ENCODE measurements at regions not wholly inside any gene's neighbourhood (a gene's known extent, or its start where the extent isn't known, plus 50 kb on each side); places are given as distances from the start of the nearest gene placed in this dataset.

DNA sequence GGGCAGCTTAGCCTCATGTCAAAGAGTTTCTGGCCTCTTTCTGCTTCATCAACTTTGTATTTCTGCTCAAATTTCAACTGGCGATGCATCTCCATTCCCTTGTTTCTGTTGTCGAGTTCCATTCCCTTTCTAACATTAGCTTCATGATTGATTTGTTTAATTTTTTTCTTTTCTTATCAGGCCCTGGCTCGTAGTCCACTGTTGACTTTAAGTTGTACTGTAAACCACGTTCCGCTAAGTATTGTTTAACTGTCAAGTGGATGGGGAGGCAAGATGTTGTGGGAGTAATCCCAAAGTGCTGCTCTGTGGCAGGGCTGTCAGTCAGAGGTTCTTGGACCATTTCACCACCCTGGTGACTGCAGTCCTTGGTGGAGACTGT, 309.1 kb downstream of the PSAT1 start:
- H3K27ac ChIP-seq (ENCODE audit: low read length), result no peak overlapping the region
- H3K4me3 ChIP-seq (ENCODE audit: low read length), result no peak overlapping the region
- H3K36me3 ChIP-seq (replicated peaks; ENCODE audit: low read depth, low read length), result no peaks in the 10 kb centered on the region
- no peak overlapping the region for H2AFZ ChIP-seq (ENCODE audit: low read depth, low read length)
- no peak overlapping the region for H3K4me2 ChIP-seq (ENCODE audit: low read length)
- no peaks in the 10 kb centered on the region for H4K20me1 ChIP-seq (ENCODE audit: insufficient read depth, low read length)
- no peak for TF ChIP-seq EZH2phosphoT487 (IDR thresholded peaks at IDR 0.05; ENCODE audit: low read depth)
- TF ChIP-seq, protein P1, sequence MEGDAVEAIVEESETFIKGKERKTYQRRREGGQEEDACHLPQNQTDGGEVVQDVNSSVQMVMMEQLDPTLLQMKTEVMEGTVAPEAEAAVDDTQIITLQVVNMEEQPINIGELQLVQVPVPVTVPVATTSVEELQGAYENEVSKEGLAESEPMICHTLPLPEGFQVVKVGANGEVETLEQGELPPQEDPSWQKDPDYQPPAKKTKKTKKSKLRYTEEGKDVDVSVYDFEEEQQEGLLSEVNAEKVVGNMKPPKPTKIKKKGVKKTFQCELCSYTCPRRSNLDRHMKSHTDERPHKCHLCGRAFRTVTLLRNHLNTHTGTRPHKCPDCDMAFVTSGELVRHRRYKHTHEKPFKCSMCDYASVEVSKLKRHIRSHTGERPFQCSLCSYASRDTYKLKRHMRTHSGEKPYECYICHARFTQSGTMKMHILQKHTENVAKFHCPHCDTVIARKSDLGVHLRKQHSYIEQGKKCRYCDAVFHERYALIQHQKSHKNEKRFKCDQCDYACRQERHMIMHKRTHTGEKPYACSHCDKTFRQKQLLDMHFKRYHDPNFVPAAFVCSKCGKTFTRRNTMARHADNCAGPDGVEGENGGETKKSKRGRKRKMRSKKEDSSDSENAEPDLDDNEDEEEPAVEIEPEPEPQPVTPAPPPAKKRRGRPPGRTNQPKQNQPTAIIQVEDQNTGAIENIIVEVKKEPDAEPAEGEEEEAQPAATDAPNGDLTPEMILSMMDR (IDR thresholded peaks at IDR 0.05; ENCODE audit: low read depth, low read length), result no peak
- peaks cover 7% of the 10 kb centered on the region; the same call in 1 of the 2 replicates for H3K27me3 ChIP-seq (ENCODE audit: low read depth, low read length)
- no peaks in the 10 kb centered on the region for H3K79me2 ChIP-seq (ENCODE audit: low read length)
- no peak overlapping the region for H3K9ac ChIP-seq (ENCODE audit: low read length)
- H3K4me1 ChIP-seq (ENCODE audit: low read length), result peaks cover 11% of the 10 kb centered on the region; the same call in 1 of the 2 replicates
- H3K9me3 ChIP-seq (ENCODE audit: insufficient read depth, low read length), result no peaks in the 10 kb centered on the region

DNA sequence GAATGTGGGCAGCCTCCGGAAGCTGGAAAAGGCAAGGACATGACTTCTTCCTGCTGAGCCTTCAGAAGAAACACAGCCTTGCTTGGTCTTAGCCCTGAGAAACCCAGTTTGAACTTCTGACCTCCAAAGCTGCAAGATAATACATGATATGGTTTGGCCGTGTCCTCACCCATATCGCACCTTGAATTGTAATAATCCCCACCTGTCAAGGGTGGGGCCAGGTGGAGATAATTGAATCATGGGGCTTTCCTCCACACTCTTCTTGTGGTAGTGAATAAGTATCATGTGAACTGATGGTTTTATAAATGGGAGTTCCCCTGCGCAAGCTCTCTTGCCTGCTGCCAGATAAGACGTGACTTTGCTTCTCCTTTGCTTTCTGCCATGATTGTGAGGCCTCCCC, 310.9 kb downstream of the PSAT1 start:
- H2AFZ ChIP-seq (ENCODE audit: low read depth, low read length), result no peak overlapping the region
- H3K4me3 ChIP-seq (ENCODE audit: low read length), result no peak overlapping the region
- TF ChIP-seq EZH2phosphoT487 (IDR thresholded peaks at IDR 0.05; ENCODE audit: low read depth), result no peak
- TF ChIP-seq, protein P1 (IDR thresholded peaks at IDR 0.05; ENCODE audit: low read depth, low read length), result no peak
- no peak overlapping the region for H3K27ac ChIP-seq (ENCODE audit: low read length)
- H3K36me3 ChIP-seq (replicated peaks; ENCODE audit: low read depth, low read length), result no peaks in the 10 kb centered on the region
- 0 out of 2 replicates have a peak, but pooled peaks cover 5% of the 10 kb centered on the region for H3K27me3 ChIP-seq (ENCODE audit: low read depth, low read length)
- peaks cover 9% of the 10 kb centered on the region; the same call in 1 of the 2 replicates for H3K4me1 ChIP-seq (ENCODE audit: low read length)
- no peaks in the 10 kb centered on the region for H3K9me3 ChIP-seq (ENCODE audit: insufficient read depth, low read length)
- no peak overlapping the region for H3K9ac ChIP-seq (ENCODE audit: low read length)
- H3K79me2 ChIP-seq (ENCODE audit: low read length), result no peaks in the 10 kb centered on the region
- H4K20me1 ChIP-seq (ENCODE audit: insufficient read depth, low read length), result no peaks in the 10 kb centered on the region
- H3K4me2 ChIP-seq (ENCODE audit: low read length), result no peak overlapping the region

DNA sequence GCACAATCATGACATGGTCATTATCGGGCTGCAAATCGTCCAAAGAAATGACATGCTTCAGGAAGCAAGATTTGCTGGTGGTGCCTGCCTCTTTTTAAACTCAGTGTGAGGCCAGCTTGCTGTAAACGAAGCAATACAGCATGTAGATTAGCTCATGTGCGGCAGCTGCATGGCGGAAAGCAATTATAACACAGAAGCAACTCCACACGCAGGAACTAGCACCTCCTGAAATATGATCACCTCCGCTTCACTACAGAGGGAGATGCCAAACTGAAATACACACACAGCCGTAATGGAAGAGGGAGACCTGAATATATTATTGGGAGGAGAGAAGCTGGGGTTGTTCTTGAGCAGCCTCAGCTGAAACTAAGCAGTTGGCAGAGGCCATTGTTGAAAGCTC, 312.5 kb downstream of the PSAT1 start:
- no peak overlapping the region for H2AFZ ChIP-seq (ENCODE audit: low read depth, low read length)
- H3K27ac ChIP-seq (ENCODE audit: low read length), result no peak overlapping the region
- H3K9me3 ChIP-seq (ENCODE audit: insufficient read depth, low read length), result no peaks in the 10 kb centered on the region
- H3K9ac ChIP-seq (ENCODE audit: low read length), result no peak overlapping the region
- no peaks in the 10 kb centered on the region for H4K20me1 ChIP-seq (ENCODE audit: insufficient read depth, low read length)
- no peak for TF ChIP-seq EZH2phosphoT487 (IDR thresholded peaks at IDR 0.05; ENCODE audit: low read depth)
- TF ChIP-seq, protein P1 (IDR thresholded peaks at IDR 0.05; ENCODE audit: low read depth, low read length), result no peak
- H3K4me1 ChIP-seq (ENCODE audit: low read length), result peaks cover 9% of the 10 kb centered on the region; the same call in 1 of the 2 replicates
- no peaks in the 10 kb centered on the region for H3K27me3 ChIP-seq (ENCODE audit: low read depth, low read length)
- no peaks in the 10 kb centered on the region for H3K79me2 ChIP-seq (ENCODE audit: low read length)
- H3K4me2 ChIP-seq (ENCODE audit: low read length), result no peak overlapping the region
- no peak overlapping the region for H3K4me3 ChIP-seq (ENCODE audit: low read length)
- H3K36me3 ChIP-seq (replicated peaks; ENCODE audit: low read depth, low read length), result no peaks in the 10 kb centered on the region

DNA sequence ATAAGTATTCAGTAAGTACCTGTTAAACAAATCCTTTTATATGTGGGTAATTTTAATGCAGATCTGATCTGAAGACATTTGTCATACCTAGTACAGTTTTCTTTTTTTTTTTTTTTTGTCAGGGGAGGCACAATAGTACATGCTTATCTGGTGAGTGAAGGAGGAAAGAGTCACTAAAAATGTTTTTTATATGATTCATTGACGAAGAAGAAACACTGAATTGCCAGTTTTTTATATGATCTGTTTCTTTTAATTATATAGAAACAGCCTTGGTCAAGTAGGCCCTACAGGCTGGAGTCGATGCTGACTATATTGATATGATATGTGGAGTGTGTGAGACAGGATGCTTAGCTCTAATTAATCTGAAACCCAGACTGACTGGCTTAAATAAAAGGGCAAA, 315.2 kb downstream of the PSAT1 start:
- H3K36me3 ChIP-seq (replicated peaks; ENCODE audit: low read depth, low read length), result no peaks in the 10 kb centered on the region
- H4K20me1 ChIP-seq (ENCODE audit: insufficient read depth, low read length), result no peaks in the 10 kb centered on the region
- H3K27ac ChIP-seq (ENCODE audit: low read length), result no peak overlapping the region
- H3K4me1 ChIP-seq (ENCODE audit: low read length), result peaks cover 9% of the 10 kb centered on the region; the same call in 1 of the 2 replicates
- no peak overlapping the region for H3K4me3 ChIP-seq (ENCODE audit: low read length)
- no peak for TF ChIP-seq EZH2phosphoT487 (IDR thresholded peaks at IDR 0.05; ENCODE audit: low read depth)
- TF ChIP-seq, protein P1 (IDR thresholded peaks at IDR 0.05; ENCODE audit: low read depth, low read length), result no peak
- H3K79me2 ChIP-seq (ENCODE audit: low read length), result no peaks in the 10 kb centered on the region
- no peak overlapping the region for H3K4me2 ChIP-seq (ENCODE audit: low read length)
- H3K9ac ChIP-seq (ENCODE audit: low read length), result no peak overlapping the region
- H3K27me3 ChIP-seq (ENCODE audit: low read depth, low read length), result peaks cover 4% of the 10 kb centered on the region; the same call in 1 of the 2 replicates
- no peaks in the 10 kb centered on the region for H3K9me3 ChIP-seq (ENCODE audit: insufficient read depth, low read length)
- no peak overlapping the region for H2AFZ ChIP-seq (ENCODE audit: low read depth, low read length)
